H9 (cell line): ENCODE measurements at regions not wholly inside any gene's neighbourhood (a gene's known extent, or its start where the extent isn't known, plus 50 kb on each side); places are given as distances from the start of the nearest gene placed in this dataset.

ENCODE experiments used
- DNase-seq: peaks from one replicate; pipeline ENCODE4 v3.0.0-alpha.2; 2017
- H2AFZ ChIP-seq: one replicate; pipeline ENCODE4 v1.6.1; 2013; ENCODE audit warnings: mild to moderate bottlenecking, low read length, control low read depth, moderate library complexity
- H2AK5ac ChIP-seq: 2 replicates; pipeline ENCODE4 v1.6.1; 2013; ENCODE audit warnings: low read length, control low read depth, mixed read lengths; ENCODE audit not compliant: insufficient read length
- H2BK120ac ChIP-seq: one replicate; pipeline ENCODE4 v1.6.1; 2013; ENCODE audit warnings: low read depth, mild to moderate bottlenecking, low read length, control low read depth, inconsistent platforms; ENCODE audit not compliant: poor library complexity, severe bottlenecking
- H2BK12ac ChIP-seq: 2 replicates; pipeline ENCODE4 v1.6.1; 2013; ENCODE audit warnings: low read length, control low read depth, mixed read lengths, low read depth; ENCODE audit not compliant: insufficient read length
- H2BK15ac ChIP-seq: 2 replicates; pipeline ENCODE4 v1.6.1; 2013; ENCODE audit warnings: low read depth, low read length, control low read depth
- H2BK20ac ChIP-seq: one replicate; pipeline ENCODE4 v1.6.1; 2013; ENCODE audit warnings: low read depth, mild to moderate bottlenecking, low read length, control low read depth, inconsistent platforms; ENCODE audit not compliant: poor library complexity, severe bottlenecking
- H2BK5ac ChIP-seq: 2 replicates; pipeline ENCODE4 v1.6.1; 2013; ENCODE audit warnings: low read length, control low read depth, mixed read lengths; ENCODE audit not compliant: insufficient read length
- H3K14ac ChIP-seq: 2 replicates; pipeline ENCODE4 v1.6.1; 2013; ENCODE audit warnings: low read length, control low read depth; ENCODE audit not compliant: insufficient read depth
- H3K18ac ChIP-seq: 2 replicates; pipeline ENCODE4 v1.6.1; 2013; ENCODE audit warnings: low read depth, mild to moderate bottlenecking, mixed read lengths, low read length, control low read depth; ENCODE audit not compliant: insufficient read length
- H3K23ac ChIP-seq: 2 replicates; pipeline ENCODE4 v1.6.1; 2013; ENCODE audit warnings: low read length, control low read depth, mixed read lengths, low read depth; ENCODE audit not compliant: insufficient read length
- H3K23me2 ChIP-seq: 2 replicates; pipeline ENCODE4 v1.6.1; 2013; ENCODE audit warnings: low read depth, mild to moderate bottlenecking, mixed read lengths, low read length, control low read depth; ENCODE audit not compliant: insufficient read length, poor library complexity, severe bottlenecking
- H3K27ac ChIP-seq: 2 replicates; pipeline ENCODE4 v1.5.1; 2013; ENCODE audit warnings: low read length, control low read depth, mixed read lengths, low read depth; ENCODE audit not compliant: insufficient read length
- H3K27me3 ChIP-seq: 2 replicates; pipeline ENCODE4 v1.6.1; 2013; ENCODE audit warnings: low read length, control low read depth, inconsistent platforms; ENCODE audit not compliant: insufficient read depth
- H3K4ac ChIP-seq: 2 replicates; pipeline ENCODE4 v1.6.1; 2013; ENCODE audit warnings: low read depth, mild to moderate bottlenecking, control low read depth, inconsistent platforms, low read length, moderate library complexity
- H3K4me1 ChIP-seq: 2 replicates; pipeline ENCODE4 v1.6.1; 2013; ENCODE audit warnings: low read length, control low read depth, inconsistent platforms; ENCODE audit not compliant: insufficient read depth
- H3K4me2 ChIP-seq: 2 replicates; pipeline ENCODE4 v1.6.1; 2013; ENCODE audit warnings: low read length, control low read depth, mixed read lengths; ENCODE audit not compliant: insufficient read length, insufficient read depth
- H3K56ac ChIP-seq: 2 replicates; pipeline ENCODE4 v1.6.1; 2013; ENCODE audit warnings: low read depth, mild to moderate bottlenecking, mixed read lengths, low read length, control low read depth; ENCODE audit not compliant: insufficient read length
- H3K79me1 ChIP-seq: 2 replicates; pipeline ENCODE4 v1.6.1; 2013; ENCODE audit warnings: low read depth, mild to moderate bottlenecking, moderate library complexity, low read length, control low read depth, inconsistent platforms; ENCODE audit not compliant: insufficient read depth, poor library complexity, severe bottlenecking
- H3K79me2 ChIP-seq: 2 replicates; pipeline ENCODE4 v1.6.1; 2013; ENCODE audit warnings: low read length, control low read depth, inconsistent platforms; ENCODE audit not compliant: insufficient read depth
- H3K9ac ChIP-seq: 2 replicates; pipeline ENCODE4 v1.6.1; 2013; ENCODE audit warnings: low read length, control low read depth, mixed read lengths; ENCODE audit not compliant: insufficient read length; ENCODE audit errors: extremely low read depth
- H3K9me3 ChIP-seq: one replicate; pipeline ENCODE4 v1.6.1; 2013; ENCODE audit warnings: low read depth, low read length, inconsistent platforms; ENCODE audit not compliant: control insufficient read depth
- H3T11ph ChIP-seq: one replicate; pipeline ENCODE4 v1.6.1; 2013; ENCODE audit warnings: mild to moderate bottlenecking, low read length, control low read depth, inconsistent platforms
- H4K20me1 ChIP-seq: one replicate; pipeline ENCODE4 v1.6.1; 2013; ENCODE audit not compliant: control insufficient read depth, insufficient read length, insufficient read depth
- H4K5ac ChIP-seq: 2 replicates; pipeline ENCODE4 v1.6.1; 2013; ENCODE audit warnings: low read depth, mild to moderate bottlenecking, mixed read lengths, low read length, control low read depth; ENCODE audit not compliant: insufficient read length
- H4K8ac ChIP-seq: replicated peaks from 2 replicates; pipeline ENCODE4 v1.6.1; 2013; ENCODE audit warnings: low read length, control low read depth, mixed read lengths, low read depth; ENCODE audit not compliant: insufficient read length
- H4K91ac ChIP-seq: 2 replicates; pipeline ENCODE4 v1.6.1; 2013; ENCODE audit warnings: low read depth, mild to moderate bottlenecking, moderate library complexity, mixed read lengths, low read length, control low read depth; ENCODE audit not compliant: insufficient read length
- H3K27ac Mint-ChIP-seq, 3 experiments: 2 replicates in 2 of 3; 3 replicates in 1 of 3; pipeline ENCODE4 v1.8.0; 2020 to 2021; ENCODE audit warnings: mixed read lengths in 3 of 3, mild to moderate bottlenecking in 1 of 3, moderate library complexity in 1 of 3
- H3K27me3 Mint-ChIP-seq: 2 replicates; pipeline ENCODE4 v1.8.0; 2021; ENCODE audit warnings: low read depth, mild to moderate bottlenecking, moderate library complexity, mixed read lengths
- H3K36me3 Mint-ChIP-seq, 3 experiments: 2 replicates in 2 of 3; 3 replicates in 1 of 3; pipeline ENCODE4 v1.8.0; 2020 to 2021; ENCODE audit warnings: low read depth in 3 of 3, mixed read lengths in 3 of 3; ENCODE audit not compliant: insufficient read depth in 1 of 3
- H3K4me1 Mint-ChIP-seq, 2 experiments: 2 replicates each; pipeline ENCODE4 v1.8.0; 2020; ENCODE audit warnings: mixed read lengths in 2 of 2
- H3K4me3 Mint-ChIP-seq, 2 experiments: 2 replicates in 1 of 2; 3 replicates in 1 of 2; pipeline ENCODE4 v1.8.0; 2020 to 2021; ENCODE audit warnings: mild to moderate bottlenecking in 2 of 2, mixed read lengths in 2 of 2, moderate library complexity in 1 of 2
- H3K9me3 Mint-ChIP-seq, 2 experiments: 2 replicates in 1 of 2; 3 replicates in 1 of 2; pipeline ENCODE4 v1.8.0; 2020; ENCODE audit warnings: mild to moderate bottlenecking in 2 of 2, mixed read lengths in 2 of 2, moderate library complexity in 1 of 2
- WGBS: extraction: QIAGEN DNeasy Blood & Tissue Kit; methylation state at CpG from one replicate; pipeline ENCODE4 v1.1.7; 2013; ENCODE audit warnings: missing lambda C conversion rate, low lambda C conversion rate, mixed read lengths; ENCODE audit not compliant: insufficient read length; ENCODE audit errors: extremely low coverage; 5-methylcytosine and 5-hydroxymethylcytosine counted together
- TF ChIP-seq, protein P1 (sequence below): fragments of 200-600 bp; sonication (generic); conservative IDR thresholded peaks from 3 replicates; pipeline ENCODE4 v1.8.0; 2021; ENCODE audit warnings: antibody characterized with exemption, mild to moderate bottlenecking

DNA sequence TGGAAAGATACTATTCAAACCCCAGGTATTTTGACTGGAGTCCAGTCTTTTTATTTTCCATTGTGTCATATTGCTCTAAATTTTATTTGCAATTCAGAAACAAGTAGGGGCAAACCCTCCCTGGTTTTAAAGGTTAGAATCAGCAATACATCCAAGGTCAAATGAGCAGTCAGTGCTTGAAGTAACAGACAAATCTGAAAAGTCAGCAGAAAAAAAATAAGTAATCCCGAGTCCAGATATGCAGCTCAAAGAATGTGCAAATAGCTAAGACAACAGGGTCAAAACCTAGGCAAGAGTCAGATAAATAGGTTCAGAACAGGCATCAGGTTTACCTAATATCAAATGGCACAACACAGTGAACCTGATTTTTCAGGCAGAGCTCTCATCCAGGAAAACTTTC is 367.0 kb downstream of the STK39 start:
- Histone ChIP-seq H4K20me1 (no peaks in the 10 kb centered on the region), H3K14ac (no peak overlapping the region), H2AK5ac (no peak overlapping the region), H3K79me1 (no peaks in the 10 kb centered on the region), H3K4me1 (no peaks in the 10 kb centered on the region), H3K4ac (no peak overlapping the region), H2BK120ac (no peak overlapping the region), H2BK15ac (no peak overlapping the region), H3K56ac (no peak overlapping the region), H2BK5ac (no peak overlapping the region), H4K5ac (no peak overlapping the region), H3K23me2 (no peaks in the 10 kb centered on the region), H3K9me3 (no peaks in the 10 kb centered on the region), H3K23ac (no peak overlapping the region), H2BK20ac (no peak overlapping the region), H3K27ac (no peak overlapping the region), H2AFZ (no peak overlapping the region), H3T11ph (no peak overlapping the region), H3K79me2 (no peaks in the 10 kb centered on the region), H3K4me2 (no peak overlapping the region), H3K18ac (no peak overlapping the region), H4K91ac (no peak overlapping the region), H2BK12ac (no peak overlapping the region), H3K27me3 (no peaks in the 10 kb centered on the region), H4K8ac (no peak overlapping the region), H3K9ac (no peak overlapping the region)
- Mint-ChIP-seq H3K4me3 (no peak overlapping the region), H3K27me3 (no peaks in the 10 kb centered on the region; the same call in 1 of the 2 replicates), H3K4me1 (peaks cover 19 to 22% of the 10 kb centered on the region in 2 experiments), H3K27ac (no peak overlapping the region), H3K36me3 (no peaks in the 10 kb centered on the region), H3K9me3 (no peaks in the 10 kb centered on the region)
- TF ChIP-seq, protein P1, sequence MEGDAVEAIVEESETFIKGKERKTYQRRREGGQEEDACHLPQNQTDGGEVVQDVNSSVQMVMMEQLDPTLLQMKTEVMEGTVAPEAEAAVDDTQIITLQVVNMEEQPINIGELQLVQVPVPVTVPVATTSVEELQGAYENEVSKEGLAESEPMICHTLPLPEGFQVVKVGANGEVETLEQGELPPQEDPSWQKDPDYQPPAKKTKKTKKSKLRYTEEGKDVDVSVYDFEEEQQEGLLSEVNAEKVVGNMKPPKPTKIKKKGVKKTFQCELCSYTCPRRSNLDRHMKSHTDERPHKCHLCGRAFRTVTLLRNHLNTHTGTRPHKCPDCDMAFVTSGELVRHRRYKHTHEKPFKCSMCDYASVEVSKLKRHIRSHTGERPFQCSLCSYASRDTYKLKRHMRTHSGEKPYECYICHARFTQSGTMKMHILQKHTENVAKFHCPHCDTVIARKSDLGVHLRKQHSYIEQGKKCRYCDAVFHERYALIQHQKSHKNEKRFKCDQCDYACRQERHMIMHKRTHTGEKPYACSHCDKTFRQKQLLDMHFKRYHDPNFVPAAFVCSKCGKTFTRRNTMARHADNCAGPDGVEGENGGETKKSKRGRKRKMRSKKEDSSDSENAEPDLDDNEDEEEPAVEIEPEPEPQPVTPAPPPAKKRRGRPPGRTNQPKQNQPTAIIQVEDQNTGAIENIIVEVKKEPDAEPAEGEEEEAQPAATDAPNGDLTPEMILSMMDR, result no peak
- no CpG with 5 or more reads among the region's 1 CpG for WGBS
- DNase-seq, result no peak
